ENCODE measurements at regions not wholly inside any gene's neighbourhood (a gene's known extent, or its start where the extent isn't known, plus 50 kb on each side); places are given as distances from the start of the nearest gene placed in this dataset.

DNA sequence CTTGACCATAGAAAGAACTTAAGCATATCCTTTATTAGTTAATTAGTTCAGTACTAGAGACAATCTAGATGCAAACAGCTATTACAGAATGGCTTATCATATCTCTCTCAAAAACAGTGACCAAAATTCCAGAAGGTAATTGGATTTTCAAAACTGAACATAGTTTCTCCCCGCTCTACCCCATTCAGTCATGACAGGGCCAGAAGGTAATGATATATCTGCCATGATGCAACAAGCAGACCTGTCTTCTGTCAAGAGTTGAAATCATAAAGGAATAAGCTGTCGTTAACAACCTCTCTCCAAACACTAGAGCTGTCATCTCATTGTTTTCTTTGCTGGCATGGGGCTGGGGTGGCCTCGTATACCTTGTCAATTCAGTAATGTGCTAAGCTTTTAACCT lies 200.5 kb upstream of the POU5F2 start:
- TF ChIP-seq POLR2AphosphoS2 (IDR thresholded peaks at IDR 0.05; ENCODE audit: low read depth, low read length) (no peak), FOS (IDR thresholded peaks at IDR 0.05; ENCODE audit: borderline replicate concordance, extremely low read depth, insufficient read length) (no peak), POLR2A (IDR thresholded peaks at IDR 0.05; ENCODE audit: low read depth, low read length) (no peak), EP300 (IDR thresholded peaks at IDR 0.05; ENCODE audit: borderline replicate concordance in 1 of 2, control insufficient read depth in 1 of 2, low read depth in 2 of 2, low read length in 2 of 2) (no peak), MEF2A (IDR thresholded peaks at IDR 0.05; ENCODE audit: insufficient read depth, low read depth, low read length) (no peak)
- TF ChIP-seq, protein P1, sequence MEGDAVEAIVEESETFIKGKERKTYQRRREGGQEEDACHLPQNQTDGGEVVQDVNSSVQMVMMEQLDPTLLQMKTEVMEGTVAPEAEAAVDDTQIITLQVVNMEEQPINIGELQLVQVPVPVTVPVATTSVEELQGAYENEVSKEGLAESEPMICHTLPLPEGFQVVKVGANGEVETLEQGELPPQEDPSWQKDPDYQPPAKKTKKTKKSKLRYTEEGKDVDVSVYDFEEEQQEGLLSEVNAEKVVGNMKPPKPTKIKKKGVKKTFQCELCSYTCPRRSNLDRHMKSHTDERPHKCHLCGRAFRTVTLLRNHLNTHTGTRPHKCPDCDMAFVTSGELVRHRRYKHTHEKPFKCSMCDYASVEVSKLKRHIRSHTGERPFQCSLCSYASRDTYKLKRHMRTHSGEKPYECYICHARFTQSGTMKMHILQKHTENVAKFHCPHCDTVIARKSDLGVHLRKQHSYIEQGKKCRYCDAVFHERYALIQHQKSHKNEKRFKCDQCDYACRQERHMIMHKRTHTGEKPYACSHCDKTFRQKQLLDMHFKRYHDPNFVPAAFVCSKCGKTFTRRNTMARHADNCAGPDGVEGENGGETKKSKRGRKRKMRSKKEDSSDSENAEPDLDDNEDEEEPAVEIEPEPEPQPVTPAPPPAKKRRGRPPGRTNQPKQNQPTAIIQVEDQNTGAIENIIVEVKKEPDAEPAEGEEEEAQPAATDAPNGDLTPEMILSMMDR (IDR thresholded peaks at IDR 0.05 in 2 of 3, conservative IDR thresholded peaks at IDR 0.05 in 1 of 3; ENCODE audit: control insufficient read depth in 2 of 3, extremely low read depth in 1 of 3, insufficient read depth in 1 of 3, low read depth in 3 of 3, low read length in 3 of 3): no peak

Data from GM12878 (cell line).